GM23338 (cell line): ENCODE measurements at regions not wholly inside any gene's neighbourhood (a gene's known extent, or its start where the extent isn't known, plus 50 kb on each side); places are given as distances from the start of the nearest gene placed in this dataset.
"Not testable (repeated sequence)": the region's sequence is repeated elsewhere in the genome, so short reads cannot be mapped to it uniquely, and the experiment has no call there.

Experiments used
- CREB1 ChIP-seq: fragments of 250-450 bp; sonication (Bioruptor Pico); IDR thresholded peaks from 2 replicates; pipeline ENCODE4 v1.5.0; 2020; ENCODE audit warnings: low read depth, mild to moderate bottlenecking, moderate library complexity
- ETS1 ChIP-seq: IDR thresholded peaks from 2 replicates; pipeline ENCODE4 v1.6.1; 2016; ENCODE audit warnings: antibody characterized with exemption
- EZH2phosphoT487 ChIP-seq: fragments of 200-600 bp; sonication (generic); IDR thresholded peaks from one replicate; pipeline ENCODE4 v1.8.1; 2018; ENCODE audit warnings: antibody characterized with exemption; ENCODE audit not compliant: unreplicated experiment
- POLR2AphosphoS5 ChIP-seq: IDR thresholded peaks from 2 replicates; pipeline ENCODE4 v1.6.1; 2016; ENCODE audit warnings: antibody characterized with exemption, low read depth
- REST ChIP-seq: IDR thresholded peaks from one replicate; pipeline ENCODE4 v1.6.1; 2018; ENCODE audit warnings: antibody characterized with exemption; ENCODE audit not compliant: unreplicated experiment
- TF ChIP-seq, protein P1 (sequence below), 2 experiments: fragments of 200-600 bp in 1 of 2; sonication (generic) in 1 of 2; conservative IDR thresholded peaks; 2 replicates each; pipeline versions ENCODE4 v1.5.1 to v1.6.1; 2016 to 2017; ENCODE audit warnings: antibody characterized with exemption in 2 of 2, low read depth in 2 of 2, mild to moderate bottlenecking in 2 of 2, moderate library complexity in 1 of 2

GRCh38 chr7:133177476-133177875, 75.4 kb upstream of the EXOC4 start:
- TF ChIP-seq, protein P1, sequence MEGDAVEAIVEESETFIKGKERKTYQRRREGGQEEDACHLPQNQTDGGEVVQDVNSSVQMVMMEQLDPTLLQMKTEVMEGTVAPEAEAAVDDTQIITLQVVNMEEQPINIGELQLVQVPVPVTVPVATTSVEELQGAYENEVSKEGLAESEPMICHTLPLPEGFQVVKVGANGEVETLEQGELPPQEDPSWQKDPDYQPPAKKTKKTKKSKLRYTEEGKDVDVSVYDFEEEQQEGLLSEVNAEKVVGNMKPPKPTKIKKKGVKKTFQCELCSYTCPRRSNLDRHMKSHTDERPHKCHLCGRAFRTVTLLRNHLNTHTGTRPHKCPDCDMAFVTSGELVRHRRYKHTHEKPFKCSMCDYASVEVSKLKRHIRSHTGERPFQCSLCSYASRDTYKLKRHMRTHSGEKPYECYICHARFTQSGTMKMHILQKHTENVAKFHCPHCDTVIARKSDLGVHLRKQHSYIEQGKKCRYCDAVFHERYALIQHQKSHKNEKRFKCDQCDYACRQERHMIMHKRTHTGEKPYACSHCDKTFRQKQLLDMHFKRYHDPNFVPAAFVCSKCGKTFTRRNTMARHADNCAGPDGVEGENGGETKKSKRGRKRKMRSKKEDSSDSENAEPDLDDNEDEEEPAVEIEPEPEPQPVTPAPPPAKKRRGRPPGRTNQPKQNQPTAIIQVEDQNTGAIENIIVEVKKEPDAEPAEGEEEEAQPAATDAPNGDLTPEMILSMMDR (conservative IDR thresholded peaks at IDR 0.05; ENCODE audit: low read depth in 2 of 2) = not testable (repeated sequence)
- not testable (repeated sequence) for TF ChIP-seq POLR2AphosphoS5; EZH2phosphoT487; ETS1; REST; CREB1 (CRISPR knock-in tag)
